GM11168 (cell line): ENCODE measurements at regions not wholly inside any gene's neighbourhood (a gene's known extent, or its start where the extent isn't known, plus 50 kb on each side); places are given as distances from the start of the nearest gene placed in this dataset.
"Not testable (repeated sequence)": the region's sequence is repeated elsewhere in the genome, so short reads cannot be mapped to it uniquely, and the experiment has no call there.

ENCODE experiments used
- in situ Hi-C: fragments of 300-500 bp; cut with MboI; formaldehyde crosslinking; loops from one replicate; pipeline ENCODE4 v1.12.0; 2022; ENCODE audit warnings: low sequenced_read_pairs; ENCODE audit not compliant: unreplicated experiment

DNA sequence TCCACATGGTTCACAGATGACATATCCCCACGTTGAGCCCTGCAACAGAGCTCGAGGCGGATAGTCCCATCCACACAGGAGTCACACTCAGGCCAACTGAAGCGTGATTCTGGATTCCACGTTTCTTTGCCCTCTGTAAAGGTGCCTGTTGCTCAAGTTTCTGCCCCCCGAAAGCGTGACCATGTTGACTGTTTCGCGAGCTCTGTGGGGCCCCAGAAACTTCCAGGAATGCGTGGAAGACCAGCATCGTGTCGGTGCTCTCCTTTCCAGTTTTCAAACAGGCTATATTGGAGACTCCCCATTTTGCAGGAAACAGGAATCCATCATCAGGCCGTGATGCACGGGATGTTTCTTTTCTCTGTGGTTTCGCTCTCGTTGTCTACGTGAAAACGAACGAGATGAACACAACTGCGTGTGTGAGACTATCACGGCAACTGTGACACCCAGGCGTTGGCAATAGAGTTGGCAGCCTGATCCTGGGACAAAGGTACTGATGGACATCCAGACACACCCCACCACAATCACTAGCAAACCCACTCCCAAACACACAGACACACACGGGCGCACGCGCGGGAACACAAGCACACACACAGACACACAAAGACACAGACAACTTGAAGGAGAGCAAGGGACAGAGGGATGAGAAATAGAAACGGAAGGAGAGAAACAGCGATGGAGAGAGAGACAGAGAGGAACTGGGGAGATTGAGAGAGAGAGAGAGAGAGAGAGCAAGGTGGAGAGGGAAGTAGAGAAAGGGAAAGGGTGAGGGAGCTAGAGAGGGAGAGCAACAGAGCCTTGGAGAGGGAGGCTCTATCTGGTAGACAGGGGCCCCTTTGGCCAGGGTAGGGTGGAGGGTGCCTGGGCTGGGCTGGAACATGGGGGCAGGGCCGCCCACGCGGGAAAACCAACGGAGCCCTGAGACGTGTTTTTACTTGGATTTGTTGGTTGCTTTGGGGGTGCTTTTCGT, 1609.3 kb downstream of the SPATA31A7 start:
- in situ Hi-C loops = loop anchor here (5.0 kb wide), 1 partner anchor 1018 kb away; no protein-coding TSS in a partner anchor

DNA sequence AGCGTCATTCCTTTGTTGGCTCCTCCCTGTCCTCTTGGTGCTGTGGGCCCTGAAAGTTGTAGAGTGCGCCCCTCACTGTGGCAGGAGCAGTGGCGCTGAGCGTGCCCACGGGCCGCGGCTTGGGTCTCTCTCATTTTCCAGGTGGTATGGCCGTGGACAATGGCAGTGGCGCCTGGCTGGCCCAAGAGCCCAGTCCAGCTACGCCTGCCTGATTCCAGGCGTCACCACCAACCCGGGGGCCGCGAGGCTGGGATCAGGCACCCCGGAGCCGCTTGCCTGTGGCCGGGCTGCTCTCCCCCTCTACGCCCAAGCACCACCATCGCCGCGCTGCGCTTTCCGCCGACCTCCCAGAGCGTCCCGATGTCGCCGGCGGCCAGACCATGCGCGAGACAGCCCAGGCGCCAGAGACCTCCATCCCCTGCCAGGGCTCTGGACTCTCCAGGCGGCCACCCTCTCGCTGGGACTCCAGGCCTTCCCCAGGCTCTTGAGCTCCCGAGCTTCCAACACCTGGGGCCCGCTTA, 1610.1 kb downstream of the SPATA31A7 start:
- in situ Hi-C loops = loop anchor here (5.0 kb wide), 1 partner anchor 1017 kb away; no protein-coding TSS in a partner anchor

DNA sequence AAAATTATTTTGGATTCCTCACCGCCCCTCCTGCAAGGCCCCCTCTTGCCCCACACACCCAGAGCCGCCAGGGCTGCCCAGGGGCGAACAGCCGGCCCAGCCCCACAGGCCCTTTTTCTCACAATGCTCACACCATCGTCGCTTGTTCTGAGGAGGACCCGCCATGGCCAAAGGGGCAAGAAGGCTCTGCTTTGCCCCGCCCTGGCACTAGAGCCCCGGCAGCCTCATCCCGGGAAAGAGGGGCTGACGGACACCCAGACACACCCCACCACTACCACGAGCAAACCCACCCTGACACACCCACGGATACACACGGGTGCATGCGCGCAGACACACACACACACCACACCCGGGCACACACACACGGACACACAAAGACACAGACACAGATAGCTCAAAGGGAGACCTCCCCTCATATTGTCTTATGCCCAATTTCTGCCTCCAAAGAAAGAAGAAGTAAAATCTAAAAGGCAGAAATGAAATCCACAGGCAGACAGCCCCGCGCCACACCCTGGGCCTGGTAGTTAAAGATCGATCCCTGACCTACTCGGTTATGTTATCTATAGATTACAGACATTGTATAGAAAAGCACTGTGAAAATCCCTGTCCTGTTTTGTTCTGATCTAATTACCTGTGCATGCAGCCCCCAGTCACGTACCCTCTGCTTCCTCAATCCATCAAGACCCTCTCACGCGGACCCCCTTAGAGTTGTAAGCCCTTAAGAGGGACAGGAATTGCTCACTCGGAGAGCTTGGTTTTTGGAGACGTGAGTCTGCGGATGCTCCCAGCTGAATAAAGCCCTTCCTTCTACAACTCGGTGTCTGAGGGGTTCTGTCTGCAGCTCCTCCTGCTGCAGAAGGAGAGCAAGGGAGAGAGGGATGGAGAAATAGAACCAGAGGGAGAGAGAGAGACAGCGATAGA, 1610.9 kb downstream of the SPATA31A7 start:
- in situ Hi-C loops = not testable (repeated sequence)

DNA sequence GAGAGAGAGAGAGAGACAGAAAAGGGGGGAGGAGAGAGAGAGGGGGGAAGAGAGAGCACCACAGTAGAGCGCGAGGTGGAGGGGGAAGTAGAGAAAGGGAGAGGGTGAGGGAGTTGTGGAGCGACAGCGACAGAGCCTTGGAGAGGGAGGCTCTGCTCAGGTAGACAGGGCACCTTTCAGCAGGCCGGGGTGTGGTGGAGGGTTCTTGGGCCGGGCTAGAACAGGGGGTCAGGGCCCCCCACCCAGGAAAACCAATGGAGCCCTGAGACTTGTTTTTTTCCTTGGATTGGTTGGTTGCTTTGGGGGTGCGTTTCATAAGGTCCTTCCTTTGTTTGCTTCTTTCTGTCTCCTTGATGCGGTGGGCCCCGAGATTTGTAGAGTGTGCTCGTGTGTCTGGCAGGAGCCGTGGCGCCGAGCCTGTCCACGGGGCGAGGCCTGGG, 1611.6 kb downstream of the SPATA31A7 start:
- in situ Hi-C loops = not testable (repeated sequence)

DNA sequence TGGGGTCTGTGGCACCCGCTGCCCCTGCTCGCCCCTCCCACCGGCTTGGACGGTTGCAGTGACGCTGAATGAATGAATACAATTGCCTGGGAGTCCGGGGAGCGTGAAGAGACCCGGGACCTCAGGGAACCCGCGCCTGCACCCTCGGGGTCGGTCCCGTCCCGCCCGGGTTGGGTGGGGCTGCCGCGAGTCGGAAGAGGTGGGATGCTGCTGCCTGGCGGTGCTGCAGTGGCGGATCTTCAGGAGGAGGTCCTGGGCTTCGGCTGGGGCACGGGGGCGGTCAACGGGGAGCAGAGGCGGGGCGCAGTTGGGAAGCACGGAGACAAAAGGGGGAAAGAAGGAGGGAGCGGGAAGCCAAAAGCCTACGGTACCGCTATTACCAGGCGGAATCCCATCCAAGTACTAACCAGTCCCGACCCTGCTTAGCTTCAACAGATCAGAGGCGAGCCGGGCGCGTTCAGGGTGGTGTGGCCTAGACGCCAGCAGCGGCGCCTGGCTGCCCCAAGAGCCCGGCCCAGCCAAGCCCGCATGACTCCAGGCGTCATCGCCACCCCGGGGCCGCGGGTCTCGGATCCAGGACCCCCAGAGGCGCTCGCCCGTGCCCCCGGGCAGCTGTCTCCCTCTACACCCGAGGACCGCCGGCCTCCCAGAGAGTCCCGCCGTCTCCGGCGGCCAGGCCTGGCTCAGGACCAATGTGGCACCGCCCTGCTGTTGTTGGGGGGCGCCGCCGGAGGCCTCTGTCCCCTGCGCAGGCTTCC, 1612.3 kb downstream of the SPATA31A7 start:
- in situ Hi-C loops = not testable (repeated sequence)

DNA sequence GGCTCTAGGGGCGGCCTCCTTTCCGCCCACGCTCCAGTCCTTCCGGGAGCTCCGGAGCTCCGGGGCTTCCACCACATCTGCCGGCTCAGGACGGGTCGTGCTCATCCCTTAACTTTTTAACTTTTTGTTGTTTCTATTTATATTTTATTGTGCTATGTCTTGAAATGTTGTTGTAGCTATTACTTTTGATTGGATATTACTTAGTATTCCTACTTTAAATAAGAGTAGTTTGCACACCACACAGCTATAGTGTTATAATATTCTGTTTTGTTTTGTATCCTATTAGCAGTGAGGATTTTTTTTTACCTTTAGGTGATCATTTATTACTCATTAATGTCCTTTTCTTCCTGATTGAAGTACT, 1612.9 kb downstream of the SPATA31A7 start:
- in situ Hi-C loops = not testable (repeated sequence)

DNA sequence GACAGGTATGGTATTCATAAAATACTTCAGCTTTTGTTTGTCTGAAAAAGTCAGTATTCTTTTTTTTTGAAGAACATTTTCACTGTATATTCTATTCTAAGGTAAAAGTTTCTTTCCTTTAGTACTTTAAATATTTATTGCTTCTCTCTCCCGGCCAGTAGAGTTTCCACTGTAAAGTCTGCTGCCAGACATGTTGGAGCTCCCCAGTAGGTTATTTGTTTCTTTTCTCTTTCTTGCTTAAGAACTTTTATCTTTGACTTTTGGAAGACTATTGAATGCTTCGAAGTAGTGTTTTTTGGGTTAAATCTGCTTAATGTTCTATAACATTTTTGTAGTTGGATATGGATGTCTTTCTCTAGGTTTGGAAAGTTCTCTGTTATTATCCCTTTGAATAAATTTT, 1613.3 kb downstream of the SPATA31A7 start:
- in situ Hi-C loops = not testable (repeated sequence)

DNA sequence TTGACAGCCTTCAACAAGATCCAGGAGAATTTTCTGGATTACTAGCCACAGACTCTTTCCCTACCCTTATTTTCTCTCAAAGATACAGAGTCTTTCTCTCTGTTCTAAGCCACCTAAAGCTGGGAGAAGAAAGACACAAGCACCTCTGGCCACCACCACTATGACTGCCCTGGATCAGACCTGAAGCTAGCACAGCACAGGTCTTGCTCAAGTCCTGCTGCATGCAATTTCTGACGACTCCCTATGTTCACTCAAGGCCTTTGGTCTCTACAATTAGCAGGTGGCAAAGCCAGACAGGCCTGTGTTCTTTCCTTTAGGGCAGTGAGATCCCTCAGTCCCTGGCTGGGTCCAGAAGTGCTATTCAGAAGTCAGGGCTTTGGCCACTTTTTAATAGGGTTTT, 1614.5 kb downstream of the SPATA31A7 start:
- in situ Hi-C loops = not testable (repeated sequence)

DNA sequence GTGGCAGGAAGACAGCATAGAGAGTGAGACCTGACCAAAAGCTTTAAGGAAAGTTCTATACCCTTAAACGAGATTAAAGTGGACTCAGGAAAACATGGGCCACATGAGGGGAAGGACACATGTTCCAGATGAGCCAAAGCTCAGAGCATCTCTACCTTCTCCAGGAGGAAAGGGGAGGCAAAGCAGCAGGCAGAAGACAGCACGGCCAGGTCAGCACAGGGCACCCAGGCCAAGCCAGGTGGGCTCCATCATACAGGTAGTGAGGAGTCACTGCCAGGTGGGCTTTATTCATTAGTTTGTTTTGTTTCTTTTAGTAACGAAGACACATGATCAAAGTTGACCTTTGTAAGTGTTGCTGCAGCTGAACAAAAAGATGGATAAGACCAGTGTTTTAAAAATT, 1617.6 kb downstream of the SPATA31A7 start:
- in situ Hi-C loops = not testable (repeated sequence)

DNA sequence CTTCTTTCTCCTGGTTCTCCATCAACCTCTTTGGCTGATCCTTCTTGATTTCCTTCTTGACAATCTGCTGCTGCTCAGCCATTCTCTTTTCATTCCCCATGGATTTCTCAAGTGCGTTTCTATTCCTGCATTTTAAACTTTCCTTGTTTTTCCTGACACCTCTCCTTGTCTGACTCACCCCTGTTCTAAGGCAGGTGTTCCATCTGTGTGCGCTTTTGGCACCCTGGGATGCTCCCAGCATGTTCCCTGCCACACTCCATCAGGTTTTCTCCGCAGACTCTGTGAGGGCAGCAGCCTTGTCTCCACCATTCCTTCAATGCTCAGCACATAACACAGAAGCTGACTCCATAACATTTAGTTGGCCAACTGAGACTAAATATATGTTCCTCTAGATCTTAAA, 1618.2 kb downstream of the SPATA31A7 start:
- in situ Hi-C loops = not testable (repeated sequence)

DNA sequence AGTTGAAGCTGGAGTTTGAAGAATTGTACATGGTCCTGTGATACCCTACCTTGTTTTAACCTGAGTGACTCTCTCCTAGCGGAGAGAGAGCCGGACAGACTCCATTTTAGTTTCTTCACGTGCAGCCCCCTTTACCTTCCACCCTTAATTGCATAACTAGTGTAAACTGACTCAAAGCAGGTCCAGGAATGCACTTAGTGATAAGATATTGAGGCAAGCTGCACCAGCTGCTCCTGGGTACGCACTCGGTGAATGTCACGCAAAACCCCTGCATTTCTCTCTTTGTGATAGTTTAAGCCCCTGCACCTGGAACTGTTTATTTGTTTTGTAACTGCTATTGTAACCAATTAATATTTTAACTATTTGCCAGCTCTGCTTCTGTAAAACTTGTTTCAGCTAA, 1620.5 kb downstream of the SPATA31A7 start:
- in situ Hi-C loops = loop anchor here (5.0 kb wide), 1 partner anchor 992 kb away; no protein-coding TSS in a partner anchor

DNA sequence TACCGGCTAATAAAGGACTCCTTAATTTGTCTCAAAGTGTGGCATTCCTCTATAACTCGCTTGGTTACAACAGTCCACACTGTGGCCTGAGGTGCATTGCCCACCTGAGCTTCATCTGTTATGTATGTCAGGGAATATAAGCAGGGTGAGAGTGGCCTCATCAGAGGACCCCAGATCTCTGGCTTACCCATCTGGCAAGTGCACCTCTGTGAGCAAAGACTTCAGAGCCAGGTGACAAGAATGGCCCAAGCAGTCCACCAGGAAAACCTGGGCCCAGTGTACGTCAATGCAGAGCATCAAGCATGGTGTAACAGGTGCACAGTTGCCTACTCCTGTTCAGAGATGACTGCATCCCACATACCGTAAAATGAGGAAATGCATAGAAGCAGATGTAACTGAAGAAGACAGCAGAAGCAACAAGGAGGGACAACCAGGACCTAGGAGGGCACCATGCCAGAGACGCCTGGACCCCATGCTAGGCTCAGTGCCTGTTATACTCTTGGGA, 1621.0 kb downstream of the SPATA31A7 start:
- in situ Hi-C loops = loop anchor here (5.0 kb wide), 1 partner anchor 991 kb away; no protein-coding TSS in a partner anchor

DNA sequence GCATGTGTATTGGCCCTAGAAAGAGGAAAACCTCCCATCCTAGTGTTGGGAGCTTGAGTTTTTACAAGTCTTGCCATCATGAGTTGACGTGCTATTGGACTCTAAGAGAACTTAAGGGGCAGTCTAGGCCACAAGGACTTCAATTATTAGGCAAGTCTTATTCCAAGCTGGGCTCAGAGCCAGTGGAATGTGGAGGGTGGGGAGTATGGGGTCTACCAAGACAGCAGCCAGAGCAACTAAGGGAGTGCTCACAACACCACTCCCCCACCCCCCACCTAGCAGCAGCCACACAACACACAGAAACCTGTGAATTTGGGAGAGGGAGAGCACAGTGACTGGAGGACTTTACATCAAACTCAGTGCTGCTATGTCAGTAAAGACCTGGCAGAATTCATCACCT, 1625.6 kb downstream of the SPATA31A7 start:
- in situ Hi-C loops = not testable (repeated sequence)

DNA sequence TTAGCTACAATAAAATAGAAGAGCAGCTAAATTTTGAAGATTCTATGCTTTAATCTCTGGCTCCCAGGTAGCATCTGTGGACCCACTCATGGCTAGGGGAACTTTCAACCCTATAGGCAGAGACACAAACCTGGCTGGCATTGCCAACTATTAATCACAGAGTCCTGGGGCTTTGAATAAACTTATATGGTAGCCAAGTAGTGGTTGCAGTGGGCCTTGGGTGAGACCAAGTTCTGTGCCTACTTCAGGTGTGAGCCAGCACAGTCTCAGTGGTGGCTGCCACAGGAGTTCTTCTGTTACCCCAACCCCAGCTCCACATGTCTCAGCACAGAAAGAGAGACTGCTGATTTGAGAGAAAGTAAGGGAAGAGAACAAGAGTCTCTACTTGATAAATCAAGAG, 1626.5 kb downstream of the SPATA31A7 start:
- in situ Hi-C loops = not testable (repeated sequence)

DNA sequence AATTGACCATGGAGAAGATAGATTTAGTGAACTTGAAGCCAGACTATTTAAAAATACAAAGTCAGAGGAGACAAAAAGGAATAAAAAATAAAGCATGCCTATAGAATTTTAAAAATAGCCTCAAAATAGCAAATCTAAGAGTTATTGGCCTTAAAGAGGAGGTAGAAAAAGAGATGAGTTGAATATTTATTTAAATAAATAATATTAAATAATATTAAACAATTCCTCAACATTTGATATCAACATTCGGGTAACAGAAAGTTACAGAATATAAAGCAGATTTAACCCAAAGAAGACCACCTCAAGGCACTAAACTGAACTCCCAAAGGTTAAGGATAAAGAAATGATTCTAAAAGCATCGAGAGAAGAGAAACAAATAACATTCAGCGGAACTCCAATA, 1627.4 kb downstream of the SPATA31A7 start:
- in situ Hi-C loops = not testable (repeated sequence)

DNA sequence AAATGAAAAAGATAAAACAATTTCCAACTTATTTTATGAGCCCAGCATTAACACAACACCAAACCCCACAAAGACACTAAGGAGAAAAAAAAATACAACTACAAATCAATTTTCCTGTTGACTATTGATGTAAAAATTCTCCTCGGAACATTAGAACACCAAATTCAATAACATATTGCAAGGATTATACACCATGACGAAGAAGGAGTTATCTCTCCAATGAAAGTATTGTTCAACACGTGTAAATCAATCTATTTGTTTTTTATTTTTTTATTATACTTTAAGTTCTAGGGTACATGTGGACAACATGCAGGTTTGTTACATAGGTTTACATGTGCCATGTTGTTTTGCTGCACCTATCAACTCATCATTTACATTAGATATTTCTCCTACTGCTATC, 1632.3 kb downstream of the SPATA31A7 start:
- in situ Hi-C loops = not testable (repeated sequence)

DNA sequence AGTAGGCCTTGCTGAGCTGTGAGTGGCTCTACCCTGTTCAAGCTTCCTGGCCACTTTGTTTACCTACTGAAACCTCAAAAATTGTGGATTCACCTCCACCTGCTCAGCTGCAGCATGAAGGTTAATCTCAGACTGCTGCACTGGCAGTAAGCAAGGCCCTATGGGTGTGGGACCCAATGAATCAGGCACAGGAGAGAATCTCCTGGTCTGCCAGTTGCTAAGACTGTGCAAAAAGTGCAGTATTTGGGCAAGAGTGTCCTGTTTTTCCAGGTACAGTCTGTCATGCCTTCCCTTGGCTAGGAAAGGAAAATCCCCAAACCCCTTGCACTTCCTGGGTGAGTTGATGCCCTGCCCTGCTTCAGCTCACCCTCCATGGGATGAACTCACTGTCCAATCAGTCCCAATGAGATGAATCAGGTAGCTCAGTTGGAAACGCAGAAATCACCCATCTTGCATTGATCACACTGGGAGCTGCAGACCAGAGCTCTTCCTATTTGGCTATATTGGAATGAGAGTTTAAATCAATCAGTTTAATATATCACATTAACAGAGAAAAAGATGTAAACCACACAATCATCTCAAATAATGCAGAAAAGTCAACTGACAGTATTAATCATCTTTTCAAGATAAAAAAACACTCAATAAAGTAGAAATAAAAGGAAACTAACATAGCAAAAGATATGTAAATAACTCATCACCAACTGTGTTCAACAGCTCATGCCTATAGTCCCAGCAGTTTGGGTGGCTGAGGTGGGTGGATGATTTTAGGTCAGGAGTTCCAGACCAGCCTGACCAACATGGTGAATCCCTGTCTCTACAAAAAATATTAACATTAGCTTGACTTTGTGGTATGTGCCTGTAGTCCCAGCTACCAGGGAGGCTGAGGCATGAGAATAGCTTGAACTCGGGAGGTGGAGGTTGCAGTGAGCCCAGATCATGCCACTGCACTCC, 1638.4 kb downstream of the SPATA31A7 start:
- in situ Hi-C loops = not testable (repeated sequence)

DNA sequence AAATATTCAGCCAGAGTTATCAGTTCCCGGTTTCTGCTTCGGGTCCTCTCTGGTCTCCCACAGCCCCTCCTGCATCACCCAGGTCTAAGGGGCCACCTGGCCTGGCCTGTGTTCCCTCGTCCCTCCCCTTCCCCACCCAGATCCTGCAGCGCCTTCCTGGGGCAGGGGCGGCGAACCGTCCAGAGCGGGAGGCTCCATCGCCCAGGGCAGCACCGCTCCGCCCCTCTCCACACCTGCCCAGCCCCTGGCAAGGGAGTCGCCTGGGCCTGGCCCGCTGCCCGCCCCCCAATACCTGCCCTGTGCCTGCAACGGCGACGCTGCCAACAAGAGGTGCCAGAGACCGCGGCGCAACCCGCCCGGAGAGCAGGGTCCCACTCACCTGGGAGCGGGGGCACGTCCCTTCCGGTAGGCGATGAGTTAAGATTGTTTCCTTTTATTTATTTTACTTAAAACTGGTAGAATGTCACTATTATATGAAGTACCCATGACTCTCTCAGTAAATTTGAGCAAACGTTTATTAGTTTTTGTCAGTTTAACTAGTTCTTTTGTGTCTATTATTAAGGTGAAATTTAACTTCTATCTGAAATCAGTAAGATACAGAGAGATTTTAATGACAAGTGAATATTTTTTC, 1641.1 kb downstream of the SPATA31A7 start:
- in situ Hi-C loops = not testable (repeated sequence)
